Ishikawa (cell line): ENCODE measurements at regions not wholly inside any gene's neighbourhood (a gene's known extent, or its start where the extent isn't known, plus 50 kb on each side); places are given as distances from the start of the nearest gene placed in this dataset.

Experiments used
- CEBPB ChIP-seq: IDR thresholded peaks from 2 replicates; pipeline ENCODE4 v1.6.1; 2012
- CREB1 ChIP-seq: IDR thresholded peaks from 2 replicates; pipeline ENCODE4 v1.6.1; 2012; ENCODE audit warnings: low read depth
- EP300 ChIP-seq: IDR thresholded peaks from 2 replicates; pipeline ENCODE4 v1.6.1; 2012; ENCODE audit warnings: borderline replicate concordance
- FOXM1 ChIP-seq: IDR thresholded peaks from 2 replicates; pipeline ENCODE4 v1.6.1; 2012; ENCODE audit warnings: low read depth, borderline replicate concordance
- NFIC ChIP-seq: IDR thresholded peaks from 2 replicates; pipeline ENCODE4 v1.6.1; 2012
- RAD21 ChIP-seq: IDR thresholded peaks from 2 replicates; pipeline ENCODE4 v1.6.1; 2012; ENCODE audit warnings: low read depth
- TCF12 ChIP-seq: IDR thresholded peaks from 2 replicates; pipeline ENCODE4 v1.6.1; 2012; ENCODE audit warnings: low read depth
- YY1 ChIP-seq: IDR thresholded peaks from 2 replicates; pipeline ENCODE4 v1.6.1; 2012; ENCODE audit warnings: low read depth
- TF ChIP-seq, protein P1 (sequence below): IDR thresholded peaks from 2 replicates; pipeline ENCODE4 v1.6.1; 2012
- TF ChIP-seq, protein P2 (sequence below): IDR thresholded peaks from 2 replicates; pipeline ENCODE4 v1.6.1; 2012; ENCODE audit warnings: low read depth, mild to moderate bottlenecking
- TF ChIP-seq, protein P3 (sequence below): IDR thresholded peaks from 2 replicates; pipeline ENCODE4 v1.6.1; 2012

DNA sequence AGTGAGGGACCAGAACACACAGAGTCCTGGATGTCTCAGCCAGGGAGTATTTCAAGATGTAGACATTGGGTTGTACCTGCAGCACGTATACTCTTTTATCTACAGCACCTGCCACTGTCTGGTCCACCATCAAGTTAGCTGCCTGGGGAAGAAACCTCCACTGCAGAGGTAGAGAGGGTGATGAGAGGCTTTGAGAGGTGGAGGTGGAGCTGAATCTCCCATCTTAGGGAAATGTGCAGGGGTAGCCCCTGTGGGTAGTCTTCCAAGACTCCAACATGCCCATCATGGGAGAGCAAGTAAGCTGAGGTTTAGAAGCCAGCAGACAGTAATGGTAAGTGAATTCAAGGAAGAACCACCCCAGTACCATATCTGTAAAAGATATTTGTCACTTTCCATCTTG is 93.3 kb upstream of the CELF4 start:
- TF ChIP-seq TCF12 (no peak), NFIC (no peak), CEBPB (no peak), CREB1 (no peak), EP300 (no peak), YY1 (no peak), RAD21 (no peak), FOXM1 (no peak)
- TF ChIP-seq, protein P1, sequence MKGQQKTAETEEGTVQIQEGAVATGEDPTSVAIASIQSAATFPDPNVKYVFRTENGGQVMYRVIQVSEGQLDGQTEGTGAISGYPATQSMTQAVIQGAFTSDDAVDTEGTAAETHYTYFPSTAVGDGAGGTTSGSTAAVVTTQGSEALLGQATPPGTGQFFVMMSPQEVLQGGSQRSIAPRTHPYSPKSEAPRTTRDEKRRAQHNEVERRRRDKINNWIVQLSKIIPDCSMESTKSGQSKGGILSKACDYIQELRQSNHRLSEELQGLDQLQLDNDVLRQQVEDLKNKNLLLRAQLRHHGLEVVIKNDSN = no peak
- TF ChIP-seq, protein P2, sequence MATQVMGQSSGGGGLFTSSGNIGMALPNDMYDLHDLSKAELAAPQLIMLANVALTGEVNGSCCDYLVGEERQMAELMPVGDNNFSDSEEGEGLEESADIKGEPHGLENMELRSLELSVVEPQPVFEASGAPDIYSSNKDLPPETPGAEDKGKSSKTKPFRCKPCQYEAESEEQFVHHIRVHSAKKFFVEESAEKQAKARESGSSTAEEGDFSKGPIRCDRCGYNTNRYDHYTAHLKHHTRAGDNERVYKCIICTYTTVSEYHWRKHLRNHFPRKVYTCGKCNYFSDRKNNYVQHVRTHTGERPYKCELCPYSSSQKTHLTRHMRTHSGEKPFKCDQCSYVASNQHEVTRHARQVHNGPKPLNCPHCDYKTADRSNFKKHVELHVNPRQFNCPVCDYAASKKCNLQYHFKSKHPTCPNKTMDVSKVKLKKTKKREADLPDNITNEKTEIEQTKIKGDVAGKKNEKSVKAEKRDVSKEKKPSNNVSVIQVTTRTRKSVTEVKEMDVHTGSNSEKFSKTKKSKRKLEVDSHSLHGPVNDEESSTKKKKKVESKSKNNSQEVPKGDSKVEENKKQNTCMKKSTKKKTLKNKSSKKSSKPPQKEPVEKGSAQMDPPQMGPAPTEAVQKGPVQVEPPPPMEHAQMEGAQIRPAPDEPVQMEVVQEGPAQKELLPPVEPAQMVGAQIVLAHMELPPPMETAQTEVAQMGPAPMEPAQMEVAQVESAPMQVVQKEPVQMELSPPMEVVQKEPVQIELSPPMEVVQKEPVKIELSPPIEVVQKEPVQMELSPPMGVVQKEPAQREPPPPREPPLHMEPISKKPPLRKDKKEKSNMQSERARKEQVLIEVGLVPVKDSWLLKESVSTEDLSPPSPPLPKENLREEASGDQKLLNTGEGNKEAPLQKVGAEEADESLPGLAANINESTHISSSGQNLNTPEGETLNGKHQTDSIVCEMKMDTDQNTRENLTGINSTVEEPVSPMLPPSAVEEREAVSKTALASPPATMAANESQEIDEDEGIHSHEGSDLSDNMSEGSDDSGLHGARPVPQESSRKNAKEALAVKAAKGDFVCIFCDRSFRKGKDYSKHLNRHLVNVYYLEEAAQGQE = no peak
- TF ChIP-seq, protein P3, sequence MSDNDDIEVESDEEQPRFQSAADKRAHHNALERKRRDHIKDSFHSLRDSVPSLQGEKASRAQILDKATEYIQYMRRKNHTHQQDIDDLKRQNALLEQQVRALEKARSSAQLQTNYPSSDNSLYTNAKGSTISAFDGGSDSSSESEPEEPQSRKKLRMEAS = no peak
